ENCODE measurements at regions not wholly inside any gene's neighbourhood (a gene's known extent, or its start where the extent isn't known, plus 50 kb on each side); places are given as distances from the start of the nearest gene placed in this dataset.

DNA sequence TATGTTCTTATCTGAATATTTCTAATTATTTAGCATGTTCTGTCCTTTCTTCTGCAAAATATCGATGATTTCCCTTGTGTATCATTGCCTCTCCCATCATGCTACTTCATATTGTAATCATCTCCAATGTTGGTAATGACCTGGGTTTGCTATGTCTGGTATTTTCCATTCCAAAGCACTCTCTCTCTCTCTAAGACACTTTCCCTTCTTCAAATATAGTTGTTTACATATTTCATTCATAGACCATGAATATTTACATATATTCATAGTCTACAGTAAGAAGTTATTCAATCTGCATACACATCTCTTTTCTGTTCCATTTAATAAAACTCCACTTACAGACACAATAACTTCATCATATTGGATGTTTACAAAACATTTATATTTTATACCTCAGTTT is 1516.5 kb upstream of the FLRT2 start:
- Histone ChIP-seq H3K79me2 (replicated peaks; ENCODE audit: insufficient read depth, low read length) (no peaks in the 10 kb centered on the region), H3K9ac (ENCODE audit: low read length) (no peak overlapping the region), H3K4me2 (ENCODE audit: low read length) (no peak overlapping the region), H3K9me2 (ENCODE audit: insufficient read depth, low read length) (no peaks in the 10 kb centered on the region), H3K9me3 (ENCODE audit: low read length) (no peaks in the 10 kb centered on the region), H3K27ac (ENCODE audit: low read length) (no peak overlapping the region), H4K20me1 (ENCODE audit: insufficient read depth) (no peaks in the 10 kb centered on the region), H3F3A (ENCODE audit: insufficient read depth, low read length, poor library complexity, severe bottlenecking) (no peaks in the 10 kb centered on the region), H2AFZ (ENCODE audit: low read depth, low read length) (no peak overlapping the region), H3K36me3 (ENCODE audit: insufficient read depth, low read length) (no peaks in the 10 kb centered on the region), H3K27me3 (ENCODE audit: insufficient read depth, low read depth, low read length) (no peaks in the 10 kb centered on the region), H3K4me3 (ENCODE audit: low read length) (no peak overlapping the region)
- TF ChIP-seq REST (IDR thresholded peaks at IDR 0.05; ENCODE audit: borderline replicate concordance) (no peak), MXI1 (conservative IDR thresholded peaks at IDR 0.05; ENCODE audit: poor library complexity, severe bottlenecking) (no peak), EZH2 (IDR thresholded peaks at IDR 0.05; ENCODE audit: borderline replicate concordance, insufficient read depth, low read length, poor library complexity, severe bottlenecking) (no peak), SMC3 (conservative IDR thresholded peaks at IDR 0.05; ENCODE audit: poor library complexity) (no peak), EP300 (conservative IDR thresholded peaks at IDR 0.05; ENCODE audit: poor library complexity, severe bottlenecking) (no peak), CTCF (IDR thresholded peaks at IDR 0.05; ENCODE audit: poor library complexity, severe bottlenecking) (no peak), TAF1 (IDR thresholded peaks at IDR 0.05; ENCODE audit: low read depth) (no peak), POLR2AphosphoS5 (IDR thresholded peaks at IDR 0.05) (no peak), RAD21 (conservative IDR thresholded peaks at IDR 0.05) (no peak)

GRCh38 chr14:84017495-84017894 is 1512.4 kb upstream of the FLRT2 start:
- Histone ChIP-seq H3K4me2 (ENCODE audit: low read length) (no peak overlapping the region), H2AFZ (ENCODE audit: low read depth, low read length) (no peak overlapping the region)

More at GRCh38 chr14:84017495-84017894, 1512.4 kb upstream of the FLRT2 start:
- TF ChIP-seq MXI1 (conservative IDR thresholded peaks at IDR 0.05; ENCODE audit: poor library complexity, severe bottlenecking) (no peak), EZH2 (IDR thresholded peaks at IDR 0.05; ENCODE audit: borderline replicate concordance, insufficient read depth, low read length, poor library complexity, severe bottlenecking) (no peak), TAF1 (IDR thresholded peaks at IDR 0.05; ENCODE audit: low read depth) (no peak), POLR2AphosphoS5 (IDR thresholded peaks at IDR 0.05) (no peak), REST (IDR thresholded peaks at IDR 0.05; ENCODE audit: borderline replicate concordance) (no peak), SMC3 (conservative IDR thresholded peaks at IDR 0.05; ENCODE audit: poor library complexity) (no peak), RAD21 (conservative IDR thresholded peaks at IDR 0.05) (no peak), CTCF (IDR thresholded peaks at IDR 0.05; ENCODE audit: poor library complexity, severe bottlenecking) (no peak), EP300 (conservative IDR thresholded peaks at IDR 0.05; ENCODE audit: poor library complexity, severe bottlenecking) (no peak)
- Histone ChIP-seq H3K27ac (ENCODE audit: low read length) (no peak overlapping the region), H4K20me1 (ENCODE audit: insufficient read depth) (no peaks in the 10 kb centered on the region), H3K79me2 (replicated peaks; ENCODE audit: insufficient read depth, low read length) (no peaks in the 10 kb centered on the region), H3F3A (ENCODE audit: insufficient read depth, low read length, poor library complexity, severe bottlenecking) (no peaks in the 10 kb centered on the region), H3K9ac (ENCODE audit: low read length) (no peak overlapping the region), H3K27me3 (ENCODE audit: insufficient read depth, low read depth, low read length) (no peaks in the 10 kb centered on the region), H3K36me3 (ENCODE audit: insufficient read depth, low read length) (no peaks in the 10 kb centered on the region), H3K4me3 (ENCODE audit: low read length) (no peak overlapping the region), H3K9me2 (ENCODE audit: insufficient read depth, low read length) (no peaks in the 10 kb centered on the region), H3K9me3 (ENCODE audit: low read length) (peaks cover 8% of the 10 kb centered on the region)
